Hepatocyte (in vitro differentiated cells): ENCODE measurements at regions not wholly inside any gene's neighbourhood (a gene's known extent, or its start where the extent isn't known, plus 50 kb on each side); places are given as distances from the start of the nearest gene placed in this dataset.

Experiments used
- DNase-seq: peaks from one replicate; pipeline ENCODE4 v3.0.0-alpha.2; 2016; ENCODE audit warnings: low spot score
- H2AFZ ChIP-seq: fragments of 200-600 bp; sonication (generic); 2 replicates; pipeline ENCODE4 v1.6.0; 2016; ENCODE audit warnings: antibody characterized with exemption, mild to moderate bottlenecking
- H3K27ac ChIP-seq: fragments of 200-600 bp; sonication (generic); 2 replicates; pipeline ENCODE4 v1.5.1; 2016; ENCODE audit warnings: mild to moderate bottlenecking
- H3K27me3 ChIP-seq: fragments of 200-600 bp; sonication (generic); 2 replicates; pipeline ENCODE4 v1.6.1; 2016
- H3K36me3 ChIP-seq: fragments of 200-600 bp; sonication (generic); replicated peaks from 2 replicates; pipeline ENCODE4 v1.5.1; 2016; ENCODE audit warnings: low read depth; ENCODE audit not compliant: insufficient read depth
- H3K4me1 ChIP-seq: fragments of 200-600 bp; sonication (generic); 2 replicates; pipeline ENCODE4 v1.5.1; 2016; ENCODE audit warnings: mild to moderate bottlenecking, moderate library complexity; ENCODE audit not compliant: insufficient read depth
- H3K4me2 ChIP-seq: fragments of 200-600 bp; sonication (generic); 2 replicates; pipeline ENCODE4 v1.6.0; 2016
- H3K4me3 ChIP-seq: fragments of 200-600 bp; sonication (generic); 2 replicates; pipeline ENCODE4 v1.5.1; 2016; ENCODE audit warnings: mild to moderate bottlenecking
- H3K79me2 ChIP-seq: fragments of 200-600 bp; sonication (generic); 2 replicates; pipeline ENCODE4 v1.6.0; 2017; ENCODE audit warnings: mild to moderate bottlenecking
- H3K9me2 ChIP-seq: fragments of 200-600 bp; sonication (generic); replicated peaks from 2 replicates; pipeline ENCODE4 v1.6.0; 2017; ENCODE audit warnings: mild to moderate bottlenecking; ENCODE audit not compliant: insufficient read depth
- H3K9me3 ChIP-seq: fragments of 200-600 bp; sonication (generic); 2 replicates; pipeline ENCODE4 v1.5.1; 2016; ENCODE audit warnings: low read depth, mild to moderate bottlenecking
- H4K20me1 ChIP-seq: fragments of 200-600 bp; sonication (generic); 2 replicates; pipeline ENCODE4 v1.6.0; 2016; ENCODE audit warnings: mild to moderate bottlenecking; ENCODE audit not compliant: insufficient read depth, poor library complexity, severe bottlenecking
- CTCF ChIP-seq: fragments of 200-600 bp; sonication (generic); IDR thresholded peaks from 2 replicates; pipeline ENCODE4 v1.5.1; 2016; ENCODE audit warnings: antibody characterized with exemption, mild to moderate bottlenecking; ENCODE audit not compliant: poor library complexity
- EZH2 ChIP-seq: fragments of 200-600 bp; sonication (generic); IDR thresholded peaks from 2 replicates; pipeline ENCODE4 v1.6.1; 2016; ENCODE audit warnings: antibody characterized with exemption, mild to moderate bottlenecking, borderline replicate concordance
- EZH2phosphoT487 ChIP-seq: fragments of 200-600 bp; sonication (generic); IDR thresholded peaks from one replicate; pipeline ENCODE4 v1.6.1; 2018; ENCODE audit warnings: antibody characterized with exemption, mild to moderate bottlenecking, low read depth, moderate library complexity; ENCODE audit not compliant: unreplicated experiment, severe bottlenecking
- WGBS: methylation state at CpG from one replicate; pipeline ENCODE4 v1.1.6; 2016; ENCODE audit warnings: low lambda C conversion rate; ENCODE audit errors: missing lambda C conversion rate; 5-methylcytosine and 5-hydroxymethylcytosine counted together

GRCh38 chr2:238653431-238654109 is 194.3 kb upstream of the TWIST2 start:
- Histone ChIP-seq H3K27me3 (no peaks in the 10 kb centered on the region), H3K4me2 (no peak overlapping the region), H3K36me3 (no peaks in the 10 kb centered on the region), H3K27ac (no peak overlapping the region), H3K9me2 (no peaks in the 10 kb centered on the region), H3K9me3 (no peaks in the 10 kb centered on the region), H4K20me1 (no peaks in the 10 kb centered on the region), H3K79me2 (no peaks in the 10 kb centered on the region), H2AFZ (no peak overlapping the region), H3K4me1 (peaks cover under 1% of the 10 kb centered on the region), H3K4me3 (no peak overlapping the region)
- WGBS = 78% methylated on average over 13 of the region's 13 CpGs
- TF ChIP-seq EZH2 (no peak), EZH2phosphoT487 (no peak), CTCF (no peak)
- DNase-seq = no peak

DNA sequence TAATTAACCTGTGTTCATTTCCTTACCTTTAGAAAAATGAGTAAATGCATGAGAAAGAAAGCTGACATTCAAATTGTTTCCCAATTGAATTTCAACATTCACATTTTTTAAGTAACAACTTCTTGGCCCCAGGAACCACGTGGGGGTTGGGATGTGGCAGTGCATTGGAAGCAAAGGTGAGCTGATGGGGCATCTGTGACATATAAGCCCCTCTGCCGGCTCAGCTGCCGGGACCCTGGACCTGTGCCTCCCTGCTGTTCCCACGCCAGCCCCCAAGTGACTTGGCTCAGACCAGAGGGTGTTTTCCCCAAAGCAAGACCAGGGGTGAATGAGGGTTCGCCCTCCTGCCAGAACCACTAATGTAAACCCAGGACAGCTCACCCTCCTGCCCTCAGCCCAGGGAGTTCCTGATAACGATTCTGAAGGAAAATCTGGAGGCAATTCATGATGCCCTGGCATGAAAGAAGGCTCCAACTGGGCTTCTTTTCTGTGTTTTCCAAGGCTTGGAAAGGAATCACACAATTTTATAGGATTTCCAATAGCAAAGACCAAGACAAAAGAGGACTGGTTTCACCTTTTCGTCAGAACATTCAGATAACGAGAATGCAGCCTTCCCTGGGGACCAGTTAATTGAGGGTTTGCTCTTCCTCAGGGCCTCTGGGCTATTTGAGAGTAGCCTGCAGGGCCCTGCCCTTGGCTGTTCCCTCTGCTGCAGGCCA is 193.2 kb upstream of the TWIST2 start:
- Histone ChIP-seq H3K4me3 (no peak overlapping the region), H3K27ac (no peak overlapping the region), H3K4me1 (peaks cover 5% of the 10 kb centered on the region), H3K4me2 (no peak overlapping the region), H3K27me3 (no peaks in the 10 kb centered on the region), H3K9me3 (no peaks in the 10 kb centered on the region), H3K36me3 (no peaks in the 10 kb centered on the region), H2AFZ (no peak overlapping the region), H3K79me2 (no peaks in the 10 kb centered on the region), H4K20me1 (no peaks in the 10 kb centered on the region), H3K9me2 (no peaks in the 10 kb centered on the region)
- TF ChIP-seq EZH2phosphoT487 (no peak), EZH2 (no peak), CTCF (no peak)
- 79% methylated on average over 8 of the region's 8 CpGs for WGBS
- DNase-seq = no peak

GRCh38 chr2:238655198-238655860 is 192.6 kb upstream of the TWIST2 start:
- no peak for DNase-seq
- H3K27me3 ChIP-seq = no peaks in the 10 kb centered on the region

More at GRCh38 chr2:238655198-238655860, 192.6 kb upstream of the TWIST2 start:
- H3K9me3 ChIP-seq = no peaks in the 10 kb centered on the region
- no peaks in the 10 kb centered on the region for H3K9me2 ChIP-seq
- no peak for TF ChIP-seq CTCF
- TF ChIP-seq EZH2 = no peak
- TF ChIP-seq EZH2phosphoT487 = no peak
- no peaks in the 10 kb centered on the region for H3K79me2 ChIP-seq
- H3K4me1 ChIP-seq = peaks cover 5% of the 10 kb centered on the region
- WGBS = 86% methylated on average over 7 of the region's 7 CpGs
- H3K4me2 ChIP-seq = no peak overlapping the region
- H3K27ac ChIP-seq = no peak overlapping the region
- H4K20me1 ChIP-seq = no peaks in the 10 kb centered on the region
- no peaks in the 10 kb centered on the region for H3K36me3 ChIP-seq
- no peak overlapping the region for H2AFZ ChIP-seq
- no peak overlapping the region for H3K4me3 ChIP-seq
